ENCODE measurements at regions not wholly inside any gene's neighbourhood (a gene's known extent, or its start where the extent isn't known, plus 50 kb on each side); places are given as distances from the start of the nearest gene placed in this dataset.

GRCh38 chr6:44698602-44699001, 311.1 kb downstream of the CDC5L start:
- TF ChIP-seq POLR2A (IDR thresholded peaks at IDR 0.05), result no peak
- TF ChIP-seq CTCF (IDR thresholded peaks at IDR 0.05), result no peak
- H3K4me1 ChIP-seq, result no peaks in the 10 kb centered on the region
- no peak overlapping the region for H3K4me3 ChIP-seq
- no peak for DNase-seq
- no peaks in the 10 kb centered on the region for H3K36me3 ChIP-seq
- H3K27me3 ChIP-seq, result no peaks in the 10 kb centered on the region
- H3K27ac ChIP-seq, result no peak overlapping the region
- H3K9me3 ChIP-seq, result no peaks in the 10 kb centered on the region

GRCh38 chr6:44699082-44699481, 311.6 kb downstream of the CDC5L start:
- DNase-seq, result no peak
- no peak for TF ChIP-seq CTCF (IDR thresholded peaks at IDR 0.05)
- no peak for TF ChIP-seq POLR2A (IDR thresholded peaks at IDR 0.05)
- Histone ChIP-seq H3K4me1 (no peaks in the 10 kb centered on the region), H3K9me3 (no peaks in the 10 kb centered on the region), H3K27ac (no peak overlapping the region), H3K36me3 (no peaks in the 10 kb centered on the region), H3K27me3 (no peaks in the 10 kb centered on the region), H3K4me3 (no peak overlapping the region)

GRCh38 chr6:44699851-44700250, 312.3 kb downstream of the CDC5L start:
- Histone ChIP-seq H3K9me3 (no peaks in the 10 kb centered on the region), H3K27me3 (no peaks in the 10 kb centered on the region), H3K4me1 (no peaks in the 10 kb centered on the region), H3K4me3 (no peak overlapping the region), H3K27ac (no peak overlapping the region), H3K36me3 (no peaks in the 10 kb centered on the region)
- no peak for TF ChIP-seq CTCF (IDR thresholded peaks at IDR 0.05)
- TF ChIP-seq POLR2A (IDR thresholded peaks at IDR 0.05), result no peak
- DNase-seq, result no peak

GRCh38 chr6:44700422-44700821, 312.9 kb downstream of the CDC5L start:
- no peak for DNase-seq
- Histone ChIP-seq H3K27ac (no peak overlapping the region), H3K4me1 (no peaks in the 10 kb centered on the region), H3K27me3 (no peaks in the 10 kb centered on the region), H3K9me3 (no peaks in the 10 kb centered on the region), H3K36me3 (no peaks in the 10 kb centered on the region), H3K4me3 (no peak overlapping the region)
- TF ChIP-seq POLR2A (IDR thresholded peaks at IDR 0.05), result no peak
- TF ChIP-seq CTCF (IDR thresholded peaks at IDR 0.05), result no peak

- H3K27ac ChIP-seq, result no peak overlapping the region
- H3K36me3 ChIP-seq, result no peaks in the 10 kb centered on the region
- H3K4me3 ChIP-seq, result no peak overlapping the region
- no peaks in the 10 kb centered on the region for H3K27me3 ChIP-seq
- TF ChIP-seq CTCF (IDR thresholded peaks at IDR 0.05) (no peak), POLR2A (IDR thresholded peaks at IDR 0.05) (no peak)
- no peak for DNase-seq
- no peaks in the 10 kb centered on the region for H3K4me1 ChIP-seq
- H3K9me3 ChIP-seq, result no peaks in the 10 kb centered on the region
Observed at GRCh38 chr6:44701038-44701636, 313.6 kb downstream of the CDC5L start.

GRCh38 chr6:44701637-44702101, 314.2 kb downstream of the CDC5L start:
- Histone ChIP-seq H3K4me3 (no peak overlapping the region), H3K27ac (no peak overlapping the region), H3K4me1 (no peaks in the 10 kb centered on the region), H3K27me3 (no peaks in the 10 kb centered on the region), H3K9me3 (no peaks in the 10 kb centered on the region), H3K36me3 (no peaks in the 10 kb centered on the region)
- DNase-seq, result no peak
- TF ChIP-seq POLR2A (IDR thresholded peaks at IDR 0.05), result no peak
- TF ChIP-seq CTCF (IDR thresholded peaks at IDR 0.05), result no peak

Measured in Peyer's patch (tissue), 4 donors.